ENCODE measurements at regions not wholly inside any gene's neighbourhood (a gene's known extent, or its start where the extent isn't known, plus 50 kb on each side); places are given as distances from the start of the nearest gene placed in this dataset.
"Not testable (repeated sequence)": the region's sequence is repeated elsewhere in the genome, so short reads cannot be mapped to it uniquely, and the experiment has no call there.

- H3K4me3 Mint-ChIP-seq: no peak overlapping the region
- no peak for DNase-seq (ENCODE audit: low spot score in 2 of 2)
- no peaks in the 10 kb centered on the region for H3K9me3 Mint-ChIP-seq
- H3K36me3 Mint-ChIP-seq: no peaks in the 10 kb centered on the region
- peaks cover 8% of the 10 kb centered on the region for H3K27me3 Mint-ChIP-seq
- ATAC-seq (ENCODE audit: low read depth): no peak
- no peaks in the 10 kb centered on the region for H3K4me1 Mint-ChIP-seq
- H3K27ac Mint-ChIP-seq: no peak overlapping the region
Measured at GRCh38 chr7:3180604-3181003, 120.4 kb upstream of the SDK1 start.

- H3K27me3 Mint-ChIP-seq; H3K36me3 Mint-ChIP-seq; ATAC-seq (ENCODE audit: low read depth); H3K9me3 Mint-ChIP-seq; H3K4me3 Mint-ChIP-seq; DNase-seq (ENCODE audit: low spot score in 2 of 2); H3K27ac Mint-ChIP-seq; H3K4me1 Mint-ChIP-seq: not testable (repeated sequence)
Measured at GRCh38 chr7:3182055-3182454, 119.0 kb upstream of the SDK1 start.

GRCh38 chr7:3187444-3188040 lies 113.5 kb upstream of the SDK1 start:
- DNase-seq (ENCODE audit: low spot score in 2 of 2) (no peak), ATAC-seq (ENCODE audit: low read depth) (no peak)
- no peak overlapping the region for H3K4me3 Mint-ChIP-seq
- no peak overlapping the region for H3K27ac Mint-ChIP-seq
- H3K4me1 Mint-ChIP-seq: peaks cover 4% of the 10 kb centered on the region
- H3K36me3 Mint-ChIP-seq: no peaks in the 10 kb centered on the region
- H3K27me3 Mint-ChIP-seq: peaks cover 7% of the 10 kb centered on the region
- H3K9me3 Mint-ChIP-seq: no peaks in the 10 kb centered on the region

- Mint-ChIP-seq H3K27ac (no peak overlapping the region), H3K9me3 (no peaks in the 10 kb centered on the region), H3K4me3 (no peak overlapping the region), H3K36me3 (peaks cover 2% of the 10 kb centered on the region), H3K4me1 (peaks cover 4% of the 10 kb centered on the region), H3K27me3 (peaks cover 6% of the 10 kb centered on the region)
- DNase-seq (ENCODE audit: low spot score in 2 of 2): no peak
- ATAC-seq (ENCODE audit: low read depth): no peak
Measured at GRCh38 chr7:3188946-3189345, 112.1 kb upstream of the SDK1 start.

GRCh38 chr7:3191548-3191947 lies 109.5 kb upstream of the SDK1 start:
- Mint-ChIP-seq H3K4me1 (peaks cover 4% of the 10 kb centered on the region), H3K9me3 (peaks cover 4% of the 10 kb centered on the region), H3K4me3 (no peak overlapping the region), H3K36me3 (peaks cover 4% of the 10 kb centered on the region), H3K27me3 (peaks cover 9% of the 10 kb centered on the region), H3K27ac (no peak overlapping the region)
- DNase-seq (ENCODE audit: low spot score in 2 of 2) (no peak), ATAC-seq (ENCODE audit: low read depth) (peak; percentile 22)

- peaks cover 4% of the 10 kb centered on the region for H3K36me3 Mint-ChIP-seq
- H3K4me1 Mint-ChIP-seq: peaks cover 8% of the 10 kb centered on the region
- no peak overlapping the region for H3K27ac Mint-ChIP-seq
- H3K4me3 Mint-ChIP-seq: no peak overlapping the region
- H3K9me3 Mint-ChIP-seq: peaks cover 4% of the 10 kb centered on the region
- no peak for ATAC-seq (ENCODE audit: low read depth)
- peaks cover 16% of the 10 kb centered on the region for H3K27me3 Mint-ChIP-seq
- DNase-seq (ENCODE audit: low spot score in 2 of 2): no peak
Measured at GRCh38 chr7:3192669-3193068, 108.4 kb upstream of the SDK1 start.

GRCh38 chr7:3193379-3194120 lies 107.5 kb upstream of the SDK1 start:
- peaks cover 4% of the 10 kb centered on the region for H3K36me3 Mint-ChIP-seq

GRCh38 chr7:3194501-3195141 lies 106.4 kb upstream of the SDK1 start:
- H3K9me3 Mint-ChIP-seq: peaks cover 4% of the 10 kb centered on the region
- H3K4me3 Mint-ChIP-seq: no peak overlapping the region
- no peak for DNase-seq (ENCODE audit: low spot score in 2 of 2)
- H3K4me1 Mint-ChIP-seq: peaks cover 8% of the 10 kb centered on the region
- peaks cover 4% of the 10 kb centered on the region for H3K36me3 Mint-ChIP-seq
- ATAC-seq (ENCODE audit: low read depth): no peak
- no peak overlapping the region for H3K27ac Mint-ChIP-seq
- H3K27me3 Mint-ChIP-seq: peaks cover 16% of the 10 kb centered on the region

More at GRCh38 chr7:3193379-3194120, 107.5 kb upstream of the SDK1 start:
- no peak overlapping the region for H3K4me3 Mint-ChIP-seq
- DNase-seq (ENCODE audit: low spot score in 2 of 2) (no peak), ATAC-seq (ENCODE audit: low read depth) (no peak)
- peaks cover 16% of the 10 kb centered on the region for H3K27me3 Mint-ChIP-seq
- peaks cover 8% of the 10 kb centered on the region for H3K4me1 Mint-ChIP-seq
- H3K9me3 Mint-ChIP-seq: peaks cover 4% of the 10 kb centered on the region
- no peak overlapping the region for H3K27ac Mint-ChIP-seq

- DNase-seq (ENCODE audit: low spot score in 2 of 2) (no peak), ATAC-seq (ENCODE audit: low read depth) (no peak)
- Mint-ChIP-seq H3K9me3 (peaks cover 4% of the 10 kb centered on the region), H3K27ac (no peak overlapping the region), H3K4me3 (no peak overlapping the region), H3K36me3 (peaks cover 4% of the 10 kb centered on the region), H3K27me3 (peaks cover 16% of the 10 kb centered on the region), H3K4me1 (peaks cover 8% of the 10 kb centered on the region)
Measured at GRCh38 chr7:3195160-3195559, 105.9 kb upstream of the SDK1 start.

- DNase-seq (ENCODE audit: low spot score in 2 of 2): no peak
- Mint-ChIP-seq H3K27ac (no peak overlapping the region), H3K36me3 (peaks cover 4% of the 10 kb centered on the region), H3K4me3 (no peak overlapping the region), H3K9me3 (peaks cover 4% of the 10 kb centered on the region), H3K27me3 (peaks cover 15% of the 10 kb centered on the region), H3K4me1 (peaks cover 4% of the 10 kb centered on the region)
- ATAC-seq (ENCODE audit: low read depth): no peak
Measured at GRCh38 chr7:3196629-3197400, 104.2 kb upstream of the SDK1 start.

GRCh38 chr7:3197567-3198213 lies 103.4 kb upstream of the SDK1 start:
- H3K4me3 Mint-ChIP-seq: no peak overlapping the region
- H3K27me3 Mint-ChIP-seq: peaks cover 15% of the 10 kb centered on the region
- H3K27ac Mint-ChIP-seq: no peak overlapping the region
- peaks cover 4% of the 10 kb centered on the region for H3K9me3 Mint-ChIP-seq
- ATAC-seq (ENCODE audit: low read depth) (no peak), DNase-seq (ENCODE audit: low spot score in 2 of 2) (no peak)
- H3K36me3 Mint-ChIP-seq: peaks cover 4% of the 10 kb centered on the region
- H3K4me1 Mint-ChIP-seq: peaks cover 7% of the 10 kb centered on the region

- peaks cover 4% of the 10 kb centered on the region for H3K9me3 Mint-ChIP-seq
- ATAC-seq (ENCODE audit: low read depth) (no peak), DNase-seq (ENCODE audit: low spot score in 2 of 2) (no peak)
- H3K27me3 Mint-ChIP-seq: peaks cover 15% of the 10 kb centered on the region
- no peak overlapping the region for H3K27ac Mint-ChIP-seq
- H3K4me3 Mint-ChIP-seq: no peak overlapping the region
- peaks cover 7% of the 10 kb centered on the region for H3K4me1 Mint-ChIP-seq
- H3K36me3 Mint-ChIP-seq: peaks cover 4% of the 10 kb centered on the region
Measured at GRCh38 chr7:3198316-3198715, 102.7 kb upstream of the SDK1 start.

GRCh38 chr7:3200504-3200903 lies 100.5 kb upstream of the SDK1 start:
- DNase-seq (ENCODE audit: low spot score in 2 of 2): no peak
- Mint-ChIP-seq H3K4me1 (peaks cover 7% of the 10 kb centered on the region), H3K36me3 (no peaks in the 10 kb centered on the region), H3K9me3 (no peaks in the 10 kb centered on the region), H3K27ac (no peak overlapping the region), H3K4me3 (no peak overlapping the region), H3K27me3 (peaks cover 16% of the 10 kb centered on the region)
- peak; percentile 42 for ATAC-seq (ENCODE audit: low read depth)

All from memory B cell (primary cell).